Neural progenitor cell (in vitro differentiated cells): ENCODE measurements at regions not wholly inside any gene's neighbourhood (a gene's known extent, or its start where the extent isn't known, plus 50 kb on each side); places are given as distances from the start of the nearest gene placed in this dataset.

Experiments used
- DNase-seq: peaks from one replicate; pipeline ENCODE4 v3.0.0-alpha.2; 2016; ENCODE audit warnings: low spot score
- H2AFZ ChIP-seq: fragments of 200-600 bp; sonication (generic); replicated peaks from 2 replicates; pipeline ENCODE4 v1.6.1; 2016; ENCODE audit warnings: antibody characterized with exemption
- H3F3A ChIP-seq: fragments of 200-600 bp; sonication (generic); 2 replicates; pipeline ENCODE4 v1.6.1; 2016; ENCODE audit warnings: antibody characterized with exemption, low read depth
- H3K27ac ChIP-seq: fragments of 200-600 bp; sonication (generic); 2 replicates; pipeline ENCODE4 v1.5.1; 2016; ENCODE audit warnings: mild to moderate bottlenecking
- H3K27me3 ChIP-seq: fragments of 200-600 bp; sonication (generic); 2 replicates; pipeline ENCODE4 v1.6.1; 2016; ENCODE audit warnings: mild to moderate bottlenecking, moderate library complexity
- H3K36me3 ChIP-seq: fragments of 200-600 bp; sonication (generic); 2 replicates; pipeline ENCODE4 v1.5.1; 2016
- H3K4me1 ChIP-seq: fragments of 200-600 bp; sonication (generic); 2 replicates; pipeline ENCODE4 v1.6.1; 2016; ENCODE audit warnings: mixed run types
- H3K4me2 ChIP-seq: fragments of 200-600 bp; sonication (generic); 2 replicates; pipeline ENCODE4 v1.6.1; 2016
- H3K4me3 ChIP-seq: fragments of 200-600 bp; sonication (generic); 2 replicates; pipeline ENCODE4 v1.5.1; 2016
- H3K79me2 ChIP-seq: fragments of 200-600 bp; sonication (generic); 2 replicates; pipeline ENCODE4 v1.6.1; 2016; ENCODE audit warnings: low read depth
- H3K9ac ChIP-seq: fragments of 200-600 bp; sonication (generic); 2 replicates; pipeline ENCODE4 v1.6.1; 2016
- H3K9me3 ChIP-seq: fragments of 200-600 bp; sonication (generic); 2 replicates; pipeline ENCODE4 v1.5.1; 2016; ENCODE audit warnings: low read depth
- H4K20me1 ChIP-seq: fragments of 200-600 bp; sonication (generic); 2 replicates; pipeline ENCODE4 v1.6.1; 2016; ENCODE audit warnings: low read depth
- H3K27ac Mint-ChIP-seq: 3 replicates; pipeline ENCODE4 v1.8.0; 2021; ENCODE audit warnings: mixed read lengths
- H3K27me3 Mint-ChIP-seq: 2 replicates; pipeline ENCODE4 v1.8.0; 2022; ENCODE audit warnings: low read depth, mild to moderate bottlenecking, inconsistent platforms, moderate library complexity, mixed read lengths; ENCODE audit not compliant: insufficient read depth
- H3K36me3 Mint-ChIP-seq: 3 replicates; pipeline ENCODE4 v1.8.0; 2021; ENCODE audit warnings: mixed read lengths
- H3K4me1 Mint-ChIP-seq: 3 replicates; pipeline ENCODE4 v1.8.0; 2021; ENCODE audit warnings: mixed read lengths
- H3K4me3 Mint-ChIP-seq: 3 replicates; pipeline ENCODE4 v1.8.0; 2021; ENCODE audit warnings: mild to moderate bottlenecking, moderate library complexity, mixed read lengths
- H3K9me3 Mint-ChIP-seq: 3 replicates; pipeline ENCODE4 v1.8.0; 2020; ENCODE audit warnings: mixed read lengths
- EZH2 ChIP-seq: fragments of 200-600 bp; sonication (generic); IDR thresholded peaks from 2 replicates; pipeline ENCODE4 v1.6.1; 2017; ENCODE audit warnings: antibody characterized with exemption, mild to moderate bottlenecking, moderate library complexity
- EZH2phosphoT487 ChIP-seq: fragments of 200-600 bp; sonication (generic); IDR thresholded peaks from 2 replicates; pipeline ENCODE4 v1.6.1; 2017; ENCODE audit warnings: antibody characterized with exemption
- TF ChIP-seq, protein P1 (sequence below): fragments of 200-600 bp; sonication (generic); IDR thresholded peaks from 2 replicates; pipeline ENCODE4 v1.5.1; 2017; ENCODE audit warnings: antibody characterized with exemption, mild to moderate bottlenecking

DNA sequence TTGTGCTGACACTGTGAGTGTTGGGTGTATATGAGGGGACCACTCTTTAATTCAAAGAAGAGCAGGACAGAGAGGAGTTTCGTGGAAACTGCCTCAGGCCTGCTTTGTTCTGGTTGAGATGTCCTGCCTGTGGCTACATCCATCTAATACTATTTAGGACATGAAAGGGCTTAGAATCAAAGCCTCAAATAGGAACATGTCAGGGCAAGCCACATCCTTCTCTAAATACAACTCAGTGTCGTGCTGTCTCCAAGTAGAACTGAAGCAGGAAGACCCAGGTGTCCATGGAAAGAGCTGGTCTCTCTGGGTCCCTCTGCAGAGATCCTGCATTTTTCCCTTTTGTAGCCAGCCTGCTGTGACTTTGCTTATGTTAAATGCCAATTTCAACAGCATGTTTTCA lies 156.2 kb upstream of the UMPS start:
- TF ChIP-seq EZH2phosphoT487 (no peak), EZH2 (no peak)
- TF ChIP-seq, protein P1, sequence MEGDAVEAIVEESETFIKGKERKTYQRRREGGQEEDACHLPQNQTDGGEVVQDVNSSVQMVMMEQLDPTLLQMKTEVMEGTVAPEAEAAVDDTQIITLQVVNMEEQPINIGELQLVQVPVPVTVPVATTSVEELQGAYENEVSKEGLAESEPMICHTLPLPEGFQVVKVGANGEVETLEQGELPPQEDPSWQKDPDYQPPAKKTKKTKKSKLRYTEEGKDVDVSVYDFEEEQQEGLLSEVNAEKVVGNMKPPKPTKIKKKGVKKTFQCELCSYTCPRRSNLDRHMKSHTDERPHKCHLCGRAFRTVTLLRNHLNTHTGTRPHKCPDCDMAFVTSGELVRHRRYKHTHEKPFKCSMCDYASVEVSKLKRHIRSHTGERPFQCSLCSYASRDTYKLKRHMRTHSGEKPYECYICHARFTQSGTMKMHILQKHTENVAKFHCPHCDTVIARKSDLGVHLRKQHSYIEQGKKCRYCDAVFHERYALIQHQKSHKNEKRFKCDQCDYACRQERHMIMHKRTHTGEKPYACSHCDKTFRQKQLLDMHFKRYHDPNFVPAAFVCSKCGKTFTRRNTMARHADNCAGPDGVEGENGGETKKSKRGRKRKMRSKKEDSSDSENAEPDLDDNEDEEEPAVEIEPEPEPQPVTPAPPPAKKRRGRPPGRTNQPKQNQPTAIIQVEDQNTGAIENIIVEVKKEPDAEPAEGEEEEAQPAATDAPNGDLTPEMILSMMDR: no peak
- no peaks in the 10 kb centered on the region for H3K4me1 Mint-ChIP-seq
- H3K27ac ChIP-seq: no peak overlapping the region
- H2AFZ ChIP-seq: no peak overlapping the region
- H3K27me3 ChIP-seq: no peaks in the 10 kb centered on the region
- no peak for DNase-seq
- H3K36me3 Mint-ChIP-seq: no peaks in the 10 kb centered on the region
- no peaks in the 10 kb centered on the region for H3K36me3 ChIP-seq
- no peaks in the 10 kb centered on the region for H3K9me3 Mint-ChIP-seq
- no peak overlapping the region for H3K9ac ChIP-seq
- H3F3A ChIP-seq: no peaks in the 10 kb centered on the region
- H3K4me2 ChIP-seq: no peak overlapping the region
- H3K4me3 ChIP-seq: no peak overlapping the region
- H3K27me3 Mint-ChIP-seq: peaks cover 3% of the 10 kb centered on the region
- no peak overlapping the region for H3K4me3 Mint-ChIP-seq
- H3K4me1 ChIP-seq: no peaks in the 10 kb centered on the region
- H3K27ac Mint-ChIP-seq: no peak overlapping the region
- H4K20me1 ChIP-seq: no peaks in the 10 kb centered on the region
- H3K9me3 ChIP-seq: no peaks in the 10 kb centered on the region
- H3K79me2 ChIP-seq: no peaks in the 10 kb centered on the region

DNA sequence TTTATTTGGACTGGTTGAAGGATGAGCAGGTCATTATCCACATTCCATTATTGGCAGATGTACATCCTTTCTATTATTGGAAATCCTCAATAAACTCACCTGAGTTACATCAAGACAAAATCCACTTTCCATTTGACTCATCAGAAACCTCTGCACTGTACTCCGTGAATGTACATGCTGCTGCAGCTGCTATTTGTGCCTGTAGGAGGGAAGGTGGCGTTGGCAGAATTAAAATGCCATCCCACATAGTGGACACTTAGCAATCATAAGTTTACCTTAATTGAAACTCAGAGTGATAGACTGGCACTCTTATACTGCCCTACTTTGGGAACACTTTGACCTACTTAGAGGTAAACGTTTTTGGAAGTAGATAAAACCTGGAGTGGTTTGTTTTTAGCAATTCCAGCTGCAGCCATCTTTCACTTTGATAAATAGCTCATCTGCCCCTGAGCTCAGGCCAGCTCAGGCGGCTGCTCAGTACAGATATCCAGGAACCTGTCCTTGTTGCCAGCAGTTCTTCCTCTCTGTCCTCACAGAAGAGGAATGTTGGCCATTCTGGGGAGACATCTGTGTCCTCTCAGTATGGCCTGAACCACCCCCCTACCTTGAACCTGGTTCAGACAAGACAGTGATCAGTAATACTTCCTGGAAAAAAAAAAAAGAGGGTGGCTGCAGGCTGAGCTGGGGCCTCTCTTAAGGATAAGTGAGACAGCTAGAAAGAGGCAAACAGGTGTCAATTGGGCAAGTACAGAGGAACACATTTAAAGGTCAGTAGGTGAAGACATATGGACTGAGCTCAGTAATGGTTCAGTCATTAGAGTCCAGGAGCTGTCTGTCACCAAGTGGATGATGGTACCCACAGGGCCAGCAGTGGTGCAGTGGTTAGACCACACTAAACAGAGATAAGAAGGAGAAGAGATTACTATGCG lies 153.4 kb upstream of the UMPS start:
- Mint-ChIP-seq H3K9me3 (no peaks in the 10 kb centered on the region), H3K4me1 (peaks cover 2% of the 10 kb centered on the region), H3K27ac (no peak overlapping the region), H3K4me3 (no peak overlapping the region), H3K36me3 (no peaks in the 10 kb centered on the region), H3K27me3 (peaks cover 4% of the 10 kb centered on the region)
- Histone ChIP-seq H3K9me3 (no peaks in the 10 kb centered on the region), H3K36me3 (no peaks in the 10 kb centered on the region), H4K20me1 (no peaks in the 10 kb centered on the region), H3K9ac (no peak overlapping the region), H3K27ac (no peak overlapping the region), H3K4me3 (no peak overlapping the region), H3F3A (no peaks in the 10 kb centered on the region), H2AFZ (no peak overlapping the region), H3K4me2 (no peak overlapping the region), H3K27me3 (no peaks in the 10 kb centered on the region), H3K4me1 (no peaks in the 10 kb centered on the region), H3K79me2 (no peaks in the 10 kb centered on the region)
- TF ChIP-seq, protein P1: no peak
- TF ChIP-seq EZH2: no peak
- TF ChIP-seq EZH2phosphoT487: no peak
- DNase-seq: no peak

DNA sequence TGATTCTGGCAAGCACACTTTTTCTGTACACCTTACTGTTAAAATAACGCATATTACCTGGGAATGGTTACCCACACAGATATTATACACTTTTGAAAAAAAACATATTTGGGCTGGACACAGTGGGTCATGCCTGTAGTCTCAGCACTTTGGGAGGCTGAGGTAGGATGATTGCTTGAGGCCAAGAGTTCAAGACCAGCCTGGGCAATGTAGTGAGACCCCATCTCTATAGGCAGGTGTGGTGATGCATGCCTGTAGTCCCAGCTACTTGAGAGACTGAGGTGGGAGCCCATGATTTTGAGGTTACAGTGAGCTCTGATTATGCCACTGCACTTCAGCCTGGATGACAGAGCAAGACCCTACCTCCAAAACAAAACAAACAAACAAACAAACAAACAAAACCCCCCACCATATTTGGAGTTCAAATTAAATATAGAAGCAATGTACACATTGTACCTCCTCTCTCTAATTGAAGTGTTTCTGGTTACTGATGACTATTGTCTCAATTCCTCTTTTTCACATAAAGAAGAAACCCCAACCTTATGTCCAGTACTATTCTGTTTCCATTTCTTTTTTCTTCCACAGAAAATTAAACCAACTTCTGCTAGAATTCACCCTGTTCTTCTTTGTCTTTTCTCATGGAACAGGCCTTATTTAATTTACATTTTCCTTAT lies 152.6 kb upstream of the UMPS start:
- H3K79me2 ChIP-seq: no peaks in the 10 kb centered on the region
- no peak overlapping the region for H3K27ac ChIP-seq
- H3K9ac ChIP-seq: no peak overlapping the region
- TF ChIP-seq, protein P1: no peak
- TF ChIP-seq EZH2 (no peak), EZH2phosphoT487 (no peak)
- H3K36me3 Mint-ChIP-seq: no peaks in the 10 kb centered on the region
- no peaks in the 10 kb centered on the region for H3K9me3 Mint-ChIP-seq
- H3K27ac Mint-ChIP-seq: no peak overlapping the region
- H3K27me3 Mint-ChIP-seq: peaks cover 8% of the 10 kb centered on the region
- no peak for DNase-seq
- H3K4me1 Mint-ChIP-seq: peaks cover 7% of the 10 kb centered on the region
- no peak overlapping the region for H3K4me3 Mint-ChIP-seq
- no peaks in the 10 kb centered on the region for H4K20me1 ChIP-seq
- no peaks in the 10 kb centered on the region for H3K4me1 ChIP-seq
- no peak overlapping the region for H3K4me3 ChIP-seq
- no peaks in the 10 kb centered on the region for H3K9me3 ChIP-seq
- peaks cover 5% of the 10 kb centered on the region for H3K27me3 ChIP-seq
- no peak overlapping the region for H3K4me2 ChIP-seq
- H2AFZ ChIP-seq: no peak overlapping the region
- H3K36me3 ChIP-seq: no peaks in the 10 kb centered on the region
- H3F3A ChIP-seq: no peaks in the 10 kb centered on the region
